ENCODE measurements at regions not wholly inside any gene's neighbourhood (a gene's known extent, or its start where the extent isn't known, plus 50 kb on each side); places are given as distances from the start of the nearest gene placed in this dataset.

DNA sequence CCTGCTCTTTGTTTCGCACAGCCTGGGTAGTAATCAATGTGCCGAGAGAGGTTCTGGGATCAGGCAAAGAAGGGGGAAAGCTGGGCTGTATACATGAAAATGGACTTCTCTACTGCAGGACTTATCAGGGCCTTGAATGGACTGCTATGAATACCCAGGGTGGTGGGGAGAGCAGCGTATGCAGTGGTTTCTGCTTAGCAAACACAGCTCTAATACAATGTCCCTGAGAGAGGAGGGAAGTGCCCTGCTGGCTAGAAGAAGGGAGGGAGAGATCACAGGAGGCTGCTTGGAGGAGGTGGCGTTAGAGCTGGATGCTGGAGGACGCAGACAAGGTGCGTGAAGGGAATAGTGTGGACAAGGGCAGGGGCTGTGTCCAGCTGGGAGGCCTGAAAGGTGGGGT is 116.1 kb downstream of the PTPRS start:
- TF ChIP-seq CHD4 (IDR thresholded peaks at IDR 0.05; ENCODE audit: borderline replicate concordance) (no peak), ZSCAN20 (CRISPR knock-in tag; IDR thresholded peaks at IDR 0.05) (no peak), PBX3 (IDR thresholded peaks at IDR 0.05) (no peak), EP300 (IDR thresholded peaks at IDR 0.05) (no peak), CEBPB (IDR thresholded peaks at IDR 0.05) (no peak), GATA3 (IDR thresholded peaks at IDR 0.05; ENCODE audit: borderline replicate concordance) (no peak), KDM1A (IDR thresholded peaks at IDR 0.05; ENCODE audit: low read depth) (no peak)

Measured in A549 (cell line).